ENCODE measurements at regions not wholly inside any gene's neighbourhood (a gene's known extent, or its start where the extent isn't known, plus 50 kb on each side); places are given as distances from the start of the nearest gene placed in this dataset.

DNA sequence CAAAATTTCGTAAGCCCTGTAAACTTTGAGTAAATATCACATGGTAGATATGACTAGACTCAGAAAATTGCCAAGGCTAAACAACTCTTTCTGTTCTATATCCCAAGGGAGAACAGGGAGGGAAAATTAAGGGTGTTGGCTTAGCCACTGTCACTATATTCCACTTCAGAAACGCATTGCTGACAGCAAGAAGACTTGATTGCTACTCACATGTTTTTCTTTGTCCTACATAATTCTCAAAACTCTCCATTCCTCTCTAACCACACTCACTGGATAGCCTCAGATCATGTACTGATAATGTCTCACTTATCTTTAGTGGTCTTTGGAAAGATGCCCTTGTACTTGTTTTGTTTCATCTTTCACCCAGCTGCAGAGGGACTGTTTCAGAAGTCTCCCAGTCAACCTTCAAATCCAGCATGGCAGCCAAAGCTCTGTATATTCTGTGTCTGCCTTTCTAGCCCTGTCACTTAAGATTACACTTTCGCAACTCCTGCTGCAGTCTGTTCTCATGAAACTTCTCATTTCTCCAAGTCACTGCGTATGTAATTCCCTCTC lies 582.4 kb upstream of the FZD8 start:
- DNase-seq, result no peak

- DNase-seq, result no peak
Observed at GRCh38 chr10:36221101-36221500, 579.0 kb upstream of the FZD8 start.

GRCh38 chr10:36220151-36220550 lies 578.1 kb upstream of the FZD8 start:
- no peak for DNase-seq

DNA sequence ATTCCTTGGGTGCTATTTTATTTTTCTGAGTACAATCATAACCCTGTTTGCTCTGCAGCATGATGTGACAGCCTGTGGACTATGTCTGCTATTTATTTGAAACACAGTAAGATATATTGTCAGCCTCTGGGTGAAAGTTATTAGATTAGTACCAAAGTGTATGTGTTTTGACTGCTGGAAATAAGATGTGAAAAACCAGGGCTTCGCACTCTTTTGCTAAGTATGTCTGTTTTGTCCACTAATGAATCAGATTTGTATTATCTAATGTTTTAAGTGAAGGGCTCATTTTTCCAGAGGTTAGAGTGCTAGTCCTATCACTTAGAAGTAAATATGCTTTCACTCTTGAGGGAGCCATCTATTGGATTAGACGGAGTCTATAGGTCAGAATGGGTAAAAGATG lies 569.8 kb upstream of the FZD8 start:
- DNase-seq, result no peak

- no peak for DNase-seq
Observed at GRCh38 chr10:36209480-36209879, 567.4 kb upstream of the FZD8 start.

GRCh38 chr10:36202881-36203280 lies 560.8 kb upstream of the FZD8 start:
- no peak for DNase-seq

- no peak for DNase-seq
Observed at GRCh38 chr10:36200577-36200976, 558.5 kb upstream of the FZD8 start.

- DNase-seq, result no peak
Observed at GRCh38 chr10:36198322-36198721, 556.2 kb upstream of the FZD8 start.

- no peak for DNase-seq
Observed at GRCh38 chr10:36195364-36195763, 553.3 kb upstream of the FZD8 start.

GRCh38 chr10:36194276-36194675 lies 552.2 kb upstream of the FZD8 start:
- no peak for DNase-seq

DNA sequence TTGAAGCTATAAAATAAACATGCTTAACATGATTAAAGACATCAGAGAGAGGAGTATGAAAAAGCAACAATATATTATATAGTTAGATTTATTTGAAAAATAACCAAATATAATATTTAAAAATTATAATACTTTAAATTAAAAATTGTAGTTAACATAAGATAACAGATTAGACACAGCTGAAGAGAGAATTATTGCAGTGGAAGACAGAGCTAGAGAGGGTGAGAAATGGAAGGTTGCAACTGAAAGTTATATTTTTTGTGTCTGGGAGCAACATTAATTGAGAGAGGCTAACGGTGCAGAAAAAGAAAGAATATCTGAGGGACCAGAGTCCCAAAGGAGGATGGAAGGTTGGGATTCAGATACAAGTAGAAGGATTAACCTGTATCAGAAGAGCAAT lies 548.9 kb upstream of the FZD8 start:
- DNase-seq, result no peak

DNA sequence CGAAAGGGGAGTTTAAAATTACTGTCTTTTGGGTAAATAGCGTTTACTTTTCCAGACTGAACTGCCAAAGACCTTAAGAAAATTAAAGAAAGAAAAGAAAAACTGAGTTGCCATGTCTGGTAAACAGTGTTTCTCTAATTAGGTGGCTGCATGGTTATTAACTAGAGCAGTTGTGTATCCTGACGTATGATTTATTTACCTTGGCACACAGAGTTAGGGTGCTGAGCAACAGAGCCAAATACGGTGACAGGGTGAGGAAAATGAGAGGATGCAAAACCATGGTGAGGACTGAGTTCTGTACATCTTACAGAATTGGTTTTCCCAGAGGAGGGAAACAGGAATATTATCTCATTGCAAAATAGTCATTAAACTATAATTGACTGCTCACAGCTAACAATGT lies 546.4 kb upstream of the FZD8 start:
- DNase-seq, result no peak

DNA sequence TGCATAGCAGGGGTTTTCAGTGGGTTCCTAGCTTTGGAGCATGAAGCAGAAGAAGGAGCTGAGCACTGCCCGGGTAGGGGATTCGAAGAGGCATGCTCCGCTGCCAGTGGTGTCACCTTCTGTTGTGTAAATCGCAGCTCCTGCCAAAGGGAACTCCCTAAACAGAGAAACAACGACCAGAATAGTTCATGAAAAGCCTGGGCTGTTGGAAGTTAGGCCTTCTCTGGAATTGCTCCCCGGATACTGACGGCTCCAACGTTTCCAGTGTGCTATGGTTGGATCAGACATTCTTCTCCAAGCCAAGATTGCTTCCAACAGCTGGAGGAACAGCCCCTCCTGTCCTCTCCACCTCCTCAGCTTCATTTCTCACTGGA lies 546.0 kb upstream of the FZD8 start:
- DNase-seq, result no peak

DNA sequence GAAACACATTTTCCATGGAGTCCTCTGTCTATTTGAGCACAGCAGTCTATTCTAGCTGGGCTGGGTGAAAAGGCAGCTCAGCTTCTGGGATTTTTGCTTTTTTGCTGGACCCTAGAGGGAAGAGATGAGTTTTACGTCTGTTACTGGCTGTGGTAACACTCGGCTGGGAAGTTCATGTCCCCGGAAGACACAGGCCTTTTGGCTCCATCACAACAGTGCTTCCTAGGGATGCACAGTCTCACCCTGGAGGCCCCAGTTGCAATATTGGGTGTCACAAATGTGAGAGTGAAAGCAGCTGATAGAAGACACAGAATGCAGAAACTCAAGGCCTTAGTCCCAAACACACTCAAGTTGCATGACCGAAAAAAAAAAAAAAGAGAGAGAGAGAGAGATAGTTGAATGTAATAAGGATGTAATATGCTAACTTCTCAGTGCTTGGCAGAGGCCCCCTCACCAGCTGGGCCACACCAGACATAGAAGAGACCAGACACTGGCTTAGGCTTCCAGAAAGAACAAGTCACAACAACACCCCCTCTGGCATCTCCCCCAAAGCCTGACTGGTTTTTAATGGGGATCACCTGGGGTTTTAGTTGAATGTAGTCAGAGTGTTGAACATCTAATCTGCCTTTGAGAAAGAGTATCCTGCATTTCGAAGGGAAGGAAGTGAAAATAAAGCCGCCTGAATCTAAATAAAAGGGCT lies 545.4 kb upstream of the FZD8 start:
- no peak for DNase-seq

- no peak for DNase-seq
Observed at GRCh38 chr10:36185097-36185496, 543.0 kb upstream of the FZD8 start.

DNA sequence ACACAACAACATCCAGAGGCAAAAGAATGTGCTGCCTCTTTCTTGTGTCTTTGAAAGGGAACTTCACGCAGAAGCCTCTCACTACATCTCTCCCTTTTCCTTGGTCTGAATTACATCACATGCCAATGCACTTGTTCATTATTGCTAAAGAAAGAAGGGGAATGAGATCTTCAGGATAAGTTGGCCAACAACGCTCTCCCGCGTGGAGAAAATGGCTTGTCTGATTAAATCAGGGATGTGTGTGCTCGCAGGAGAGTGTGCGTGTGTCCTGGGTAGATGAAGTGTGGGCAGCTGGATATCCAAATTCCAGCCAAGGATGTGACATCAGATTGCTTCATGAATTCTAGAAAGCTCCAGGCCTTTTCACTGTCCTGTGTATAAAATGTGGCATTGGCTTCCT lies 541.6 kb upstream of the FZD8 start:
- no peak for DNase-seq

DNA sequence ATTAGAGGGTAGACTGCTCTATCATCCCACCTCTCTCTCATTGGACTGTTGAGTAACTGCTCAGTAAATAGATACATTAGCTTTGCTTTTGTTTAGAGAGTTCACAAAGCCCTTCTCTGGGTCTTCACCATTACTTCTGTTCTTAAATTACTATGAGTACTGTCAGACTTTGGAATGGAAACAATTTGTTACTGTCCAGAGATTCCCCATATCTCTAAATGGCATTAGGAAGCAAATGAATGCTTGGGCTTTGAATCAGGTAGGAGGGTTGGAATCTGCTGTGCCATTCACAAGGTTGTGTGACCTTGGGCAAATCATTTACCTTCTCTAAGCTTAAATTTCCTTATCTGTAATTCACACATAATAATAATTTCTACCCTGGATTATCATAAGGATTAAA lies 541.0 kb upstream of the FZD8 start:
- DNase-seq, result no peak

GRCh38 chr10:36182606-36183005 lies 540.5 kb upstream of the FZD8 start:
- DNase-seq, result no peak

DNA sequence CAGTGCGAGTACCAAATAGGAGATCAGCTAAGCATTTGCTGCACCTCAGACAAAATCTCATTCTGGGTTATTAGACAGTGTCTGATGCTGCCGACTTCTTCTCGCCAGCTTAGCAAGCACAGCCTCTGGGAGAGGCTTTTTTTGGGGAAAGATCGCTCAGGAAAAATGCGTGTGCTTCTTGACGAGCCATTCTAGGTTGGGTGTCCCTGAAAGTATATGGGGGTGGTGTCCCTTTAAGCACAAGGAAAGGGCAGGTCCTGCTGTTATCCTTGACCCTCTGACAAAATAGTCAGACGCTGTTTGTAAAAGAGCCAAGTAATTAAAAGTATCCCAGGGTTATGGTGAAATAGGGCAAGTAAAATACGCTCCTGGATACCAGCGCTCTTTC lies 540.1 kb upstream of the FZD8 start:
- no peak for DNase-seq

DNA sequence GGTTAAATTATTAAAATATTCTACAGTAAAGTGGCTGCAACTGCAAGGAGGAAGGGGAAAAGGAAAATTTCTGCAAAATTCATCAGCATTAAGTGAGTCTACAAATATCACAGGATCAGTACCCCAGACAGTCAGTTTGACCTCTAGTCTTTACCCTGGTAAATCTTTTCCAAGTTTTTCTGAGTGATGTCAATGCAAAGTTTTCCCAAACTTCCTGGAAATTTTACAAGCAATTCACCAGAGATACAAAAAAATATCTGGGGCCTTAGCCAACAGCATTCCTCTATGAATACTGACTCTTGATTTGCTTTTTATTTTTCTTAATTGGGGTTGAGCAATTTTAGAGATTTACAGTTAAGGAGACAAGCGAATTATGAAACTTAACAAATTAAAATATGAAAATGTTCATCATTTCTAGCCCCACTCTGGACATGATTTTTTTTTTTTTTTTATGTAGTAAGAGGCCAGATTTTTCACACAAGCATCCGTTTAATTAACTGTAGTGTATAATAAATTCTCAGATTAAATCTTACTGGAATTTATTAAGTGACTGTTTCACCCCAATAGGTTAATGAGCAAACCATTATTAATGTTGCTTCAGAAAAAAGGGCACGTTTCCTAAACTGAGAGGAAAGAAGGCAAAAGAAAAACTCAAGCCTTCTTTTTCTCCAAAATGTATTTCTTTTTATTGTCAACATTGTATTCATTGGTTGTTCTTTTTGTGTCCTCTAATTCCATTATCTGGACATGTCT lies 539.5 kb upstream of the FZD8 start:
- no peak for DNase-seq

DNA sequence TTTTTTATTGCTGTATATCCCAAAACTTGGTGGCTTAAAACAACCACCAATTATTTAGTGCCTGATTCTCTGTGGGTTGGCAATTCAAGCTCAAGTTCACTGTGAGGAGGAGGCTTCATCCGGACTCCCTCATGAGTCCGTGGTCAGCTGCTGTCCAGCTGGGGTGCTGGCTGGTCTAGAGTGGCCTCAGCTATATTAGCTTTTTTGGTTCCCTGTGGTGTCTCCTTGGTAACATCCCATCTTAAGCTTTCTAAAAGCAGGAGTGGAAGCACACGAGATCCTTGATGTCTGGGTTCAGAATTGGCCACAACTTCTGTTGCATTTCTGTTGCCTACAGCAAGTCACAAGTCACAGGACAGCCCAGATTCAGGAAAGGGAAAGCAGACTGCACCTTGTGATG lies 536.5 kb upstream of the FZD8 start:
- no peak for DNase-seq

DNA sequence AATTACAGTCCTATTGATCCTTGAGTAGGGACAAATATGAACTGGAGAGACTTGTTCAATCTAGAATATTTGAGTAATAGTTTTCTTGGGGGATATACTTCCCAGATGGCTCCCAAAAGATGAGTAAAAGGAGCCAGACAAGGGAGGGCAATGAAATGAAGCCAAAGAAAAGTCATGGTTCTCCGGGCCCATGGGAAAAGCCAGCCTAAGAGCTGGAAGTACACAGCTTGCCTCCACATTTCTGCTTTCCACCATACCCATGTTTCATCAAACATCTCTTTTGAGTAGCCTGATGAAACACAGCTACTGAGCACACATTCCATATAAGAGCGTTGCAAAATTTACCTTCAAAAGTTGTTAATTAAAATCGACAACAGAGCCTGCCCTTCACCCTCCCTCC lies 535.0 kb upstream of the FZD8 start:
- DNase-seq, result no peak

- DNase-seq, result no peak
Observed at GRCh38 chr10:36175954-36176353, 533.9 kb upstream of the FZD8 start.

- DNase-seq, result no peak
Observed at GRCh38 chr10:36173364-36173763, 531.3 kb upstream of the FZD8 start.
